ENCODE measurements at regions not wholly inside any gene's neighbourhood (a gene's known extent, or its start where the extent isn't known, plus 50 kb on each side); places are given as distances from the start of the nearest gene placed in this dataset.

GRCh38 chr13:106691861-106692260, 123.9 kb upstream of the ARGLU1 start:
- TF ChIP-seq EZH2phosphoT487 (IDR thresholded peaks at IDR 0.05; ENCODE audit: borderline replicate concordance, low read depth) (no peak), IRF3 (IDR thresholded peaks at IDR 0.05; ENCODE audit: low read depth, low read length) (no peak), TAF1 (IDR thresholded peaks at IDR 0.05; ENCODE audit: borderline replicate concordance, low read depth, low read length) (no peak), REST (IDR thresholded peaks at IDR 0.05; ENCODE audit: low read depth, low read length) (no peak), RCOR1 (IDR thresholded peaks at IDR 0.05; ENCODE audit: low read length) (no peak), CTCF (IDR thresholded peaks at IDR 0.05) (no peak), NFIC (IDR thresholded peaks at IDR 0.05; ENCODE audit: borderline replicate concordance) (no peak), GABPA (IDR thresholded peaks at IDR 0.05; ENCODE audit: low read depth) (no peak), USF2 (IDR thresholded peaks at IDR 0.05; ENCODE audit: borderline replicate concordance, low read depth, low read length) (no peak), JUND (IDR thresholded peaks at IDR 0.05) (no peak), YY1 (IDR thresholded peaks at IDR 0.05; ENCODE audit: low read depth) (no peak)
